Stimulated activated effector memory CD8-positive, alpha-beta T cell treated with anti-CD3 and anti-CD28 coated beads, Interleukin-12 subunit alpha, Interleukin-12 subunit beta, amount 100 ng/mL, for 72 hours (primary cell): ENCODE measurements at regions not wholly inside any gene's neighbourhood (a gene's known extent, or its start where the extent isn't known, plus 50 kb on each side); places are given as distances from the start of the nearest gene placed in this dataset.

Experiments used
- ATAC-seq: fragments of 150-1000 bp; cut with Tn5 transposase; 2 replicates; pipeline ENCODE4 v1.10.0; 2021
- DNase-seq, 2 donors: peaks; one replicate each; pipeline ENCODE4 v3.0.0; 2021 to 2022; ENCODE audit warnings: low spot score in 2 of 2
- H3K27ac Mint-ChIP-seq: one replicate; pipeline ENCODE4 v1.8.0; 2022; ENCODE audit warnings: mild to moderate bottlenecking, mixed read lengths
- H3K36me3 Mint-ChIP-seq: one replicate; pipeline ENCODE4 v1.8.0; 2022; ENCODE audit warnings: mild to moderate bottlenecking, mixed read lengths
- H3K4me1 Mint-ChIP-seq: one replicate; pipeline ENCODE4 v1.8.0; 2022; ENCODE audit warnings: mixed read lengths
- H3K4me3 Mint-ChIP-seq: one replicate; pipeline ENCODE4 v1.8.0; 2022; ENCODE audit warnings: mild to moderate bottlenecking, mixed read lengths
- H3K9me3 Mint-ChIP-seq: one replicate; pipeline ENCODE4 v1.8.0; 2022; ENCODE audit warnings: mixed read lengths

- DNase-seq, result no peak
- H3K9me3 Mint-ChIP-seq, result peaks cover 2% of the 10 kb centered on the region
- ATAC-seq, result no peak
- no peak overlapping the region for H3K4me3 Mint-ChIP-seq
- H3K4me1 Mint-ChIP-seq, result peaks cover 10% of the 10 kb centered on the region
- H3K27ac Mint-ChIP-seq, result no peak overlapping the region
- no peaks in the 10 kb centered on the region for H3K36me3 Mint-ChIP-seq
Measured at GRCh38 chr16:73163238-73163815, 115.4 kb upstream of the ZFHX3 start.

- peaks cover 3% of the 10 kb centered on the region for H3K9me3 Mint-ChIP-seq
- H3K4me1 Mint-ChIP-seq, result peaks cover 10% of the 10 kb centered on the region
- H3K27ac Mint-ChIP-seq, result no peak overlapping the region
- DNase-seq (no peak), ATAC-seq (no peak)
- H3K4me3 Mint-ChIP-seq, result no peak overlapping the region
- no peaks in the 10 kb centered on the region for H3K36me3 Mint-ChIP-seq
Measured at GRCh38 chr16:73161977-73162376, 114.0 kb upstream of the ZFHX3 start.

GRCh38 chr16:73159296-73159695 lies 111.4 kb upstream of the ZFHX3 start:
- Mint-ChIP-seq H3K4me3 (no peak overlapping the region), H3K9me3 (peaks cover 6% of the 10 kb centered on the region), H3K27ac (no peak overlapping the region), H3K36me3 (no peaks in the 10 kb centered on the region), H3K4me1 (no peaks in the 10 kb centered on the region)
- ATAC-seq, result no peak
- DNase-seq, result no peak

- no peak for DNase-seq
- Mint-ChIP-seq H3K4me1 (no peaks in the 10 kb centered on the region), H3K4me3 (no peak overlapping the region), H3K9me3 (peaks cover 6% of the 10 kb centered on the region), H3K27ac (no peak overlapping the region), H3K36me3 (no peaks in the 10 kb centered on the region)
- ATAC-seq, result no peak
Measured at GRCh38 chr16:73157861-73158260, 109.9 kb upstream of the ZFHX3 start.

GRCh38 chr16:73154063-73154870 lies 106.3 kb upstream of the ZFHX3 start:
- Mint-ChIP-seq H3K36me3 (no peaks in the 10 kb centered on the region), H3K4me3 (no peak overlapping the region), H3K4me1 (no peaks in the 10 kb centered on the region), H3K9me3 (peaks cover 6% of the 10 kb centered on the region), H3K27ac (no peak overlapping the region)
- DNase-seq (no peak), ATAC-seq (no peak)

GRCh38 chr16:73152386-73153125 lies 104.6 kb upstream of the ZFHX3 start:
- DNase-seq (no peak), ATAC-seq (no peak)
- Mint-ChIP-seq H3K36me3 (no peaks in the 10 kb centered on the region), H3K9me3 (peaks cover 3% of the 10 kb centered on the region), H3K27ac (no peak overlapping the region), H3K4me1 (no peaks in the 10 kb centered on the region), H3K4me3 (no peak overlapping the region)

- H3K4me3 Mint-ChIP-seq, result no peak overlapping the region
- peaks cover 3% of the 10 kb centered on the region for H3K9me3 Mint-ChIP-seq
- no peak for ATAC-seq
- no peak overlapping the region for H3K27ac Mint-ChIP-seq
- DNase-seq, result no peak
- H3K36me3 Mint-ChIP-seq, result no peaks in the 10 kb centered on the region
- H3K4me1 Mint-ChIP-seq, result no peaks in the 10 kb centered on the region
Measured at GRCh38 chr16:73151941-73152340, 104.0 kb upstream of the ZFHX3 start.

GRCh38 chr16:73151225-73151624 lies 103.3 kb upstream of the ZFHX3 start:
- DNase-seq, result no peak
- H3K36me3 Mint-ChIP-seq, result no peaks in the 10 kb centered on the region
- no peaks in the 10 kb centered on the region for H3K4me1 Mint-ChIP-seq
- H3K9me3 Mint-ChIP-seq, result peaks cover 3% of the 10 kb centered on the region
- ATAC-seq, result no peak
- H3K27ac Mint-ChIP-seq, result no peak overlapping the region
- no peak overlapping the region for H3K4me3 Mint-ChIP-seq

GRCh38 chr16:73150786-73151185 lies 102.9 kb upstream of the ZFHX3 start:
- DNase-seq (no peak), ATAC-seq (no peak)
- no peak overlapping the region for H3K4me3 Mint-ChIP-seq
- H3K9me3 Mint-ChIP-seq, result peaks cover 5% of the 10 kb centered on the region
- H3K36me3 Mint-ChIP-seq, result no peaks in the 10 kb centered on the region
- H3K27ac Mint-ChIP-seq, result no peak overlapping the region
- no peaks in the 10 kb centered on the region for H3K4me1 Mint-ChIP-seq

GRCh38 chr16:73149334-73149733 lies 101.4 kb upstream of the ZFHX3 start:
- no peak overlapping the region for H3K27ac Mint-ChIP-seq
- no peaks in the 10 kb centered on the region for H3K36me3 Mint-ChIP-seq
- no peaks in the 10 kb centered on the region for H3K4me1 Mint-ChIP-seq
- H3K9me3 Mint-ChIP-seq, result peaks cover 6% of the 10 kb centered on the region
- DNase-seq (no peak), ATAC-seq (no peak)
- no peak overlapping the region for H3K4me3 Mint-ChIP-seq

- Mint-ChIP-seq H3K4me1 (no peaks in the 10 kb centered on the region), H3K36me3 (no peaks in the 10 kb centered on the region), H3K9me3 (peaks cover 6% of the 10 kb centered on the region), H3K4me3 (no peak overlapping the region), H3K27ac (no peak overlapping the region)
- ATAC-seq (no peak), DNase-seq (no peak)
Measured at GRCh38 chr16:73147958-73148357, 100.0 kb upstream of the ZFHX3 start.

GRCh38 chr16:73145166-73145880 lies 97.4 kb upstream of the ZFHX3 start:
- Mint-ChIP-seq H3K9me3 (peaks cover 6% of the 10 kb centered on the region), H3K36me3 (no peaks in the 10 kb centered on the region), H3K27ac (no peak overlapping the region), H3K4me1 (no peaks in the 10 kb centered on the region), H3K4me3 (no peak overlapping the region)
- DNase-seq (no peak), ATAC-seq (peak; percentile 13)

GRCh38 chr16:73143576-73144422 lies 95.9 kb upstream of the ZFHX3 start:
- Mint-ChIP-seq H3K27ac (no peak overlapping the region), H3K4me3 (no peak overlapping the region), H3K9me3 (peaks cover 6% of the 10 kb centered on the region), H3K4me1 (no peaks in the 10 kb centered on the region), H3K36me3 (no peaks in the 10 kb centered on the region)
- ATAC-seq (no peak), DNase-seq (no peak)

GRCh38 chr16:73143002-73143401 lies 95.1 kb upstream of the ZFHX3 start:
- Mint-ChIP-seq H3K9me3 (peaks cover 9% of the 10 kb centered on the region), H3K27ac (no peak overlapping the region), H3K4me3 (no peak overlapping the region), H3K36me3 (no peaks in the 10 kb centered on the region), H3K4me1 (no peaks in the 10 kb centered on the region)
- no peak for DNase-seq
- no peak for ATAC-seq
